Natural killer cell (primary cell): ENCODE measurements at regions not wholly inside any gene's neighbourhood (a gene's known extent, or its start where the extent isn't known, plus 50 kb on each side); places are given as distances from the start of the nearest gene placed in this dataset.

Source experiments
- ATAC-seq, 3 donors: fragments of 150-1000 bp in 2 of 3; fragments of 200-7000 bp in 1 of 3; cut with Tn5 transposase; 1 replicate in 1 of 3; 2 replicates in 2 of 3; pipeline ENCODE4 v1.10.0; 2021; ENCODE audit warnings: mild to moderate bottlenecking in 2 of 3, moderate library complexity in 2 of 3
- DNase-seq, 2 donors: peaks; one replicate each; pipeline versions ENCODE4 v3.0.0 to v3.0.0-alpha.2; 2013 to 2021; ENCODE audit warnings: mixed read lengths in 1 of 2
- H3K27ac ChIP-seq: one replicate; pipeline ENCODE4 v1.5.1; 2013; ENCODE audit warnings: mild to moderate bottlenecking, low read length
- H3K27me3 ChIP-seq: one replicate; pipeline ENCODE4 v1.6.1; 2013; ENCODE audit warnings: low read length; ENCODE audit not compliant: control insufficient read depth, insufficient read depth
- H3K36me3 ChIP-seq: one replicate; pipeline ENCODE4 v1.6.1; 2013; ENCODE audit warnings: low read length; ENCODE audit not compliant: control insufficient read depth, insufficient read depth
- H3K4me1 ChIP-seq: one replicate; pipeline ENCODE4 v1.6.1; 2013; ENCODE audit warnings: low read length; ENCODE audit not compliant: control insufficient read depth, insufficient read depth
- H3K4me3 ChIP-seq: one replicate; pipeline ENCODE4 v1.5.1; 2013; ENCODE audit warnings: low read length
- H3K9me3 ChIP-seq: one replicate; pipeline ENCODE4 v1.6.1; 2013; ENCODE audit warnings: low read length; ENCODE audit not compliant: control insufficient read depth, insufficient read depth
- H3K27ac Mint-ChIP-seq, 2 donors: one replicate each; pipeline ENCODE4 v1.8.0; 2022; ENCODE audit warnings: mild to moderate bottlenecking in 2 of 2, mixed read lengths in 2 of 2, moderate library complexity in 1 of 2
- H3K27me3 Mint-ChIP-seq, 2 donors: one replicate each; pipeline ENCODE4 v1.8.0; 2022; ENCODE audit warnings: low read depth in 2 of 2, mixed read lengths in 2 of 2
- H3K36me3 Mint-ChIP-seq: one replicate; pipeline ENCODE4 v1.8.0; 2022; ENCODE audit warnings: mixed read lengths
- H3K4me1 Mint-ChIP-seq, 2 donors: one replicate each; pipeline ENCODE4 v1.8.0; 2022; ENCODE audit warnings: mixed read lengths in 2 of 2
- H3K4me3 Mint-ChIP-seq: one replicate; pipeline ENCODE4 v1.8.0; 2022; ENCODE audit warnings: mild to moderate bottlenecking, moderate library complexity, mixed read lengths
- H3K9me3 Mint-ChIP-seq, 2 donors: one replicate each; pipeline ENCODE4 v1.8.0; 2022; ENCODE audit warnings: mixed read lengths in 2 of 2
- CTCF ChIP-seq: fragments of 200-600 bp; IDR thresholded peaks from one replicate; pipeline ENCODE4 v1.8.0; 2022; ENCODE audit warnings: antibody characterized with exemption
- WGBS: methylation state at CpG from one replicate; pipeline ENCODE4 v1.1.7; 2013; ENCODE audit warnings: missing lambda C conversion rate; ENCODE audit not compliant: insufficient coverage; 5-methylcytosine and 5-hydroxymethylcytosine counted together
- intact Hi-C: fragments of 100-400 bp; cut with micrococcal nuclease; formaldehyde crosslinking; loops from one replicate; pipeline ENCODE4 v1.14.2; 2022

- Mint-ChIP-seq H3K27me3 (no peaks in the 10 kb centered on the region), H3K4me1 (no peaks in the 10 kb centered on the region), H3K9me3 (peaks cover 6 to 16% of the 10 kb centered on the region in 2 donors), H3K27ac (no peak overlapping the region), H3K36me3 (peaks cover 13% of the 10 kb centered on the region), H3K4me3 (no peak overlapping the region)
- Histone ChIP-seq H3K4me3 (no peak overlapping the region), H3K27ac (no peak overlapping the region), H3K4me1 (no peaks in the 10 kb centered on the region), H3K36me3 (no peaks in the 10 kb centered on the region), H3K9me3 (peaks cover 32% of the 10 kb centered on the region), H3K27me3 (no peaks in the 10 kb centered on the region)
- TF ChIP-seq CTCF: no peak
- intact Hi-C loops: no loop called here
- no peak for ATAC-seq
- 79% methylated on average over 49 of the region's 52 CpGs for WGBS
- DNase-seq: no peak
Measured at GRCh38 chr17:22409160-22409751, 716.9 kb downstream of the KCNJ18 start.

- H3K9me3 ChIP-seq: peaks cover 32% of the 10 kb centered on the region
- DNase-seq (no peak), ATAC-seq (no peak)
- H3K36me3 Mint-ChIP-seq: peaks cover 13% of the 10 kb centered on the region
- no peak overlapping the region for H3K4me3 ChIP-seq
- H3K4me1 ChIP-seq: no peaks in the 10 kb centered on the region
- H3K27me3 ChIP-seq: no peaks in the 10 kb centered on the region
- WGBS: 80% methylated on average over 14 of the region's 14 CpGs
- H3K27ac ChIP-seq: no peak overlapping the region
- H3K4me3 Mint-ChIP-seq: no peak overlapping the region
- no peaks in the 10 kb centered on the region for H3K36me3 ChIP-seq
- intact Hi-C loops: no loop called here
- H3K4me1 Mint-ChIP-seq: no peaks in the 10 kb centered on the region
- H3K27ac Mint-ChIP-seq: no peak overlapping the region
- H3K9me3 Mint-ChIP-seq: peaks cover 8 to 16% of the 10 kb centered on the region in 2 donors
- no peak for TF ChIP-seq CTCF
- no peaks in the 10 kb centered on the region for H3K27me3 Mint-ChIP-seq
Measured at GRCh38 chr17:22410136-22410535, 717.8 kb downstream of the KCNJ18 start.

GRCh38 chr17:22411185-22411784 lies 719.0 kb downstream of the KCNJ18 start:
- ATAC-seq (no peak), DNase-seq (no peak)
- TF ChIP-seq CTCF: no peak
- Histone ChIP-seq H3K36me3 (no peaks in the 10 kb centered on the region), H3K9me3 (peaks cover 32% of the 10 kb centered on the region), H3K27me3 (no peaks in the 10 kb centered on the region), H3K27ac (no peak overlapping the region), H3K4me1 (no peaks in the 10 kb centered on the region), H3K4me3 (no peak overlapping the region)
- 85% methylated on average over 38 of the region's 38 CpGs for WGBS
- intact Hi-C loops: no loop called here
- Mint-ChIP-seq H3K27me3 (no peaks in the 10 kb centered on the region), H3K4me3 (no peak overlapping the region), H3K9me3 (peaks cover 11 to 16% of the 10 kb centered on the region in 2 donors), H3K36me3 (peaks cover 13% of the 10 kb centered on the region), H3K4me1 (no peaks in the 10 kb centered on the region), H3K27ac (no peak overlapping the region)
